ENCODE measurements at regions not wholly inside any gene's neighbourhood (a gene's known extent, or its start where the extent isn't known, plus 50 kb on each side); places are given as distances from the start of the nearest gene placed in this dataset.

DNA sequence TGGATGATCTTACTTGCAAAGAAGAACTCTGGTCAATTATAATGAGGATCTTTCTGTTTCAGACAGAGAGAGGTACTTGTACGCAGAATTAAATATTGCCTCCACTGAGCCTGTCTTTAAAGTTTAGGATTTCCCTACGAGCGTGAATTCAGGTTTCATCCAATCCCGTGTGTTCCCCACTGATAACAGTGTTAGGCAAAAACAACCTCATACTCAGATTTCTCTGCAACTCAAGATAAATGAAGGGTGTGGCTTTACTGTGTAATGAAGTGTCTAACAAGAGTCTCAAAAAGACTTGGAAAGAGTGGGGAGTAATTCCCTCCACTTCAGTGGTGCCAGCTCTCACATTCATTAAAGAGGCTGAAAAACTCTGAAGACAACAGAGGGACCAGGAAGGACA lies 53.2 kb upstream of the ACO1 start:
- DNase-seq: no peak

DNA sequence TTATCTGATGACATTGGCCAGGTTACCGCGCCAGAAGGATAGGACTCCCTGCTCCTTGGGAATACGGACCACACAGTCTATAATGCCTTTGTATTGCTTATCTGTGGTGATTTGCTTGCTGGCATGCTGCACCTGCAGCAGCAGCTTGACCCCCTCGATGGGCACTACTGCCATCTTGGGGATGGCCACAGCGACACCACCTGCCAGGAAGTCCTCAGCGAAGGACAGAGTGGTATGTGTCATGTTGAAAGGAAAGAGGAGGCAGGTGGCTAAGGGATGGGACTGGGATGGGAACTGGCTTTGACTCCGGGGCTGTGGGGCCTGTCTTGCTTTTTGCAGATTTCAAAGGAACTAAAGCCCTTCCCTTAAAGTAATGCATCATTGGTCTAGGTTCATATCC lies 50.3 kb upstream of the ACO1 start:
- DNase-seq: no peak
